Loucy (cell line): ENCODE measurements at regions not wholly inside any gene's neighbourhood (a gene's known extent, or its start where the extent isn't known, plus 50 kb on each side); places are given as distances from the start of the nearest gene placed in this dataset.

Experiments used
- CTCF ChIP-seq: fragments of 200-600 bp; sonication (generic); conservative IDR thresholded peaks from 2 replicates; pipeline ENCODE4 v1.5.1; 2014; ENCODE audit warnings: mild to moderate bottlenecking, antibody characterized with exemption, low read length
- EZH2phosphoT487 ChIP-seq: fragments of 200-600 bp; IDR thresholded peaks from 2 replicates; pipeline ENCODE4 v1.6.1; 2018; ENCODE audit warnings: antibody characterized with exemption, mild to moderate bottlenecking, moderate library complexity, borderline replicate concordance

- TF ChIP-seq CTCF = no peak
- TF ChIP-seq EZH2phosphoT487 = no peak
Observed at GRCh38 chr7:130845581-130846085, 111.6 kb upstream of the KLF14 start.
